ENCODE measurements at regions not wholly inside any gene's neighbourhood (a gene's known extent, or its start where the extent isn't known, plus 50 kb on each side); places are given as distances from the start of the nearest gene placed in this dataset.

GRCh38 chr9:80952363-80952922, 736.9 kb downstream of the TLE1 start:
- no peaks in the 10 kb centered on the region for H3K9me3 ChIP-seq (ENCODE audit: control insufficient read depth, insufficient read depth, low read length)
- H3K27ac ChIP-seq (ENCODE audit: low read depth, low read length) = no peak overlapping the region
- H3K4me2 ChIP-seq (ENCODE audit: low read length) = no peak overlapping the region
- H3K9me2 ChIP-seq (replicated peaks; ENCODE audit: control insufficient read depth, low read length) = no peaks in the 10 kb centered on the region
- TF ChIP-seq CTCF (IDR thresholded peaks at IDR 0.05; ENCODE audit: low read depth, low read length, poor library complexity, severe bottlenecking) = no peak
- no peak for TF ChIP-seq EZH2phosphoT487 (IDR thresholded peaks at IDR 0.05; ENCODE audit: borderline replicate concordance, low read length)
- H3K36me3 ChIP-seq (ENCODE audit: control insufficient read depth, low read length) = no peaks in the 10 kb centered on the region
- no peaks in the 10 kb centered on the region for H3K27me3 ChIP-seq (ENCODE audit: control insufficient read depth, low read length)
- no peaks in the 10 kb centered on the region for H4K20me1 ChIP-seq (ENCODE audit: control insufficient read depth, insufficient read depth, low read depth, low read length)
- H3K4me3 ChIP-seq (ENCODE audit: low read length) = no peak overlapping the region
- H3K79me2 ChIP-seq (ENCODE audit: control insufficient read depth, low read length) = no peaks in the 10 kb centered on the region
- H3K4me1 ChIP-seq (ENCODE audit: control insufficient read depth, low read length) = no peaks in the 10 kb centered on the region
- no peaks in the 10 kb centered on the region for H3F3A ChIP-seq (ENCODE audit: control insufficient read depth, insufficient read depth)

DNA sequence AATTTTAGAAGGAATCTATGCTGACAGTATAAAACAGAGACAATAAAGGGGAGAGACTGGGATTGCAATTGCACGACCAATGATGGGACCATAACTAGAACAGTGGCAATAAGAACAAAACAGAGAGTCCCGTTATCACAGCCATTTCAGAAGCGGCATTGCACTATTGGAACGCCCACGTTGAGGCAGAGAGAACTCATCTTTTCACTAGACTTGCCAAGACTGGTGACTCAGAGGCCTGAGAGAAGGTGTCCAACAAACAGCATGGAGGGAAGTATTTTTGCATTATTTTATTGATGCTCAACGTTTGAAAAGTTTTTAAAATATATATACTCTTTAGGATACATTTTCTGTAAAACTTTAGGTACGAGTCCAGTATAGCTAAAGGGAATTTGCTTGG, 737.7 kb downstream of the TLE1 start:
- H3K9me3 ChIP-seq (ENCODE audit: control insufficient read depth, insufficient read depth, low read length) = no peaks in the 10 kb centered on the region
- H3K4me3 ChIP-seq (ENCODE audit: low read length) = no peak overlapping the region
- no peaks in the 10 kb centered on the region for H3K4me1 ChIP-seq (ENCODE audit: control insufficient read depth, low read length)
- H3F3A ChIP-seq (ENCODE audit: control insufficient read depth, insufficient read depth) = no peaks in the 10 kb centered on the region
- no peak overlapping the region for H3K4me2 ChIP-seq (ENCODE audit: low read length)
- H3K36me3 ChIP-seq (ENCODE audit: control insufficient read depth, low read length) = no peaks in the 10 kb centered on the region
- no peak overlapping the region for H3K27ac ChIP-seq (ENCODE audit: low read depth, low read length)
- H3K9me2 ChIP-seq (replicated peaks; ENCODE audit: control insufficient read depth, low read length) = no peaks in the 10 kb centered on the region
- H4K20me1 ChIP-seq (ENCODE audit: control insufficient read depth, insufficient read depth, low read depth, low read length) = no peaks in the 10 kb centered on the region
- no peaks in the 10 kb centered on the region for H3K79me2 ChIP-seq (ENCODE audit: control insufficient read depth, low read length)
- TF ChIP-seq EZH2phosphoT487 (IDR thresholded peaks at IDR 0.05; ENCODE audit: borderline replicate concordance, low read length) (no peak), CTCF (IDR thresholded peaks at IDR 0.05; ENCODE audit: low read depth, low read length, poor library complexity, severe bottlenecking) (no peak)
- H3K27me3 ChIP-seq (ENCODE audit: control insufficient read depth, low read length) = no peaks in the 10 kb centered on the region

GRCh38 chr9:80948876-80949275, 740.5 kb downstream of the TLE1 start:
- TF ChIP-seq EZH2phosphoT487 (IDR thresholded peaks at IDR 0.05; ENCODE audit: borderline replicate concordance, low read length) (no peak), CTCF (IDR thresholded peaks at IDR 0.05; ENCODE audit: low read depth, low read length, poor library complexity, severe bottlenecking) (no peak)
- Histone ChIP-seq H3K4me2 (ENCODE audit: low read length) (no peak overlapping the region), H3K9me2 (replicated peaks; ENCODE audit: control insufficient read depth, low read length) (no peaks in the 10 kb centered on the region), H3K27me3 (ENCODE audit: control insufficient read depth, low read length) (no peaks in the 10 kb centered on the region), H3K36me3 (ENCODE audit: control insufficient read depth, low read length) (no peaks in the 10 kb centered on the region), H3F3A (ENCODE audit: control insufficient read depth, insufficient read depth) (no peaks in the 10 kb centered on the region), H3K4me1 (ENCODE audit: control insufficient read depth, low read length) (no peaks in the 10 kb centered on the region), H4K20me1 (ENCODE audit: control insufficient read depth, insufficient read depth, low read depth, low read length) (no peaks in the 10 kb centered on the region), H3K4me3 (ENCODE audit: low read length) (no peak overlapping the region), H3K9me3 (ENCODE audit: control insufficient read depth, insufficient read depth, low read length) (no peaks in the 10 kb centered on the region), H3K27ac (ENCODE audit: low read depth, low read length) (no peak overlapping the region), H3K79me2 (ENCODE audit: control insufficient read depth, low read length) (no peaks in the 10 kb centered on the region)
